PC-3 (cell line): ENCODE measurements at regions not wholly inside any gene's neighbourhood (a gene's known extent, or its start where the extent isn't known, plus 50 kb on each side); places are given as distances from the start of the nearest gene placed in this dataset.

Source experiments
- ATAC-seq: fragments of 200-7000 bp; cut with Tn5 transposase; 2 replicates; pipeline ENCODE4 v1.9.1; 2020; ENCODE audit warnings: mild to moderate bottlenecking, moderate library complexity
- BruUV-seq: library from RNA; stranded (reverse); fragments of 400-500 nt; replicated peaks from 2 replicates; lab custom pipeline; 2021; lab: Mats Ljungman, UMichigan
- CTCF ChIA-PET: fragments of 300-600 bp; sonication (Branson Sonifier 250); formaldehyde crosslinking; loops from one replicate; lab custom pipeline; 2022; ENCODE audit warnings: antibody characterized with exemption; lab: Charles Lee
- POLR2A ChIA-PET: fragments of 300-600 bp; sonication (Branson Sonifier 250); formaldehyde crosslinking; loops from one replicate; lab custom pipeline; 2022; ENCODE audit warnings: antibody characterized with exemption; ENCODE audit not compliant: unreplicated experiment; lab: Charles Lee
- DNase-seq: peaks from one replicate; pipeline ENCODE4 v3.0.0-alpha.2; 2015
- H2AFZ ChIP-seq: fragments of 300-600 bp; sonication (generic); 2 replicates; pipeline ENCODE4 v1.6.0; 2016; ENCODE audit warnings: antibody characterized with exemption, low read length
- H3F3A ChIP-seq: fragments of 300-600 bp; sonication (generic); one replicate; pipeline ENCODE4 v1.6.0; 2017; ENCODE audit warnings: antibody characterized with exemption, low read length, control low read depth, mild to moderate bottlenecking; ENCODE audit not compliant: unreplicated experiment
- H3K27ac ChIP-seq: fragments of 300-600 bp; sonication (generic); 2 replicates; pipeline ENCODE4 v1.5.1; 2016; ENCODE audit warnings: mild to moderate bottlenecking, low read length
- H3K27me3 ChIP-seq: fragments of 300-600 bp; sonication (generic); 2 replicates; pipeline ENCODE4 v1.6.1; 2016; ENCODE audit warnings: low read length, mixed read lengths
- H3K36me3 ChIP-seq: fragments of 300-600 bp; sonication (generic); 2 replicates; pipeline ENCODE4 v1.6.1; 2016; ENCODE audit warnings: low read depth, mixed run types, low read length, mixed read lengths
- H3K4me1 ChIP-seq: fragments of 300-600 bp; sonication (generic); 2 replicates; pipeline ENCODE4 v1.5.1; 2016; ENCODE audit warnings: low read length; ENCODE audit not compliant: insufficient read depth
- H3K4me2 ChIP-seq: fragments of 300-600 bp; sonication (generic); 2 replicates; pipeline ENCODE4 v1.6.0; 2016; ENCODE audit warnings: low read length
- H3K4me3 ChIP-seq: fragments of 300-600 bp; sonication (generic); 2 replicates; pipeline ENCODE4 v1.5.1; 2016; ENCODE audit warnings: mild to moderate bottlenecking, low read length, mixed read lengths
- H3K79me2 ChIP-seq: fragments of 300-600 bp; sonication (generic); 2 replicates; pipeline ENCODE4 v1.6.1; 2017; ENCODE audit warnings: low read length, mixed read lengths
- H3K9ac ChIP-seq: fragments of 300-600 bp; sonication (generic); 2 replicates; pipeline ENCODE4 v1.6.0; 2016; ENCODE audit warnings: mild to moderate bottlenecking, low read length
- H3K9me2 ChIP-seq: fragments of 300-600 bp; sonication (generic); replicated peaks from 2 replicates; pipeline ENCODE4 v1.6.1; 2016; ENCODE audit warnings: mixed run types, low read length, mixed read lengths
- H3K9me3 ChIP-seq: fragments of 300-600 bp; sonication (generic); 2 replicates; pipeline ENCODE4 v1.6.1; 2016; ENCODE audit warnings: low read length, mixed read lengths
- H4K20me1 ChIP-seq: fragments of 300-600 bp; sonication (generic); 2 replicates; pipeline ENCODE4 v1.6.1; 2016; ENCODE audit warnings: low read length, mixed read lengths
- CTCF ChIP-seq: fragments of 300-600 bp; sonication (generic); conservative IDR thresholded peaks from 2 replicates; pipeline ENCODE4 v1.5.1; 2017; ENCODE audit warnings: antibody characterized with exemption, low read depth, mild to moderate bottlenecking, low read length
- EZH2 ChIP-seq: fragments of 300-600 bp; sonication (generic); IDR thresholded peaks from one replicate; pipeline ENCODE4 v1.6.1; 2017; ENCODE audit warnings: antibody characterized with exemption, mild to moderate bottlenecking, low read length; ENCODE audit not compliant: unreplicated experiment
- EZH2phosphoT487 ChIP-seq: fragments of 300-600 bp; sonication (generic); IDR thresholded peaks from 2 replicates; pipeline ENCODE4 v1.6.1; 2018; ENCODE audit warnings: mild to moderate bottlenecking, antibody characterized with exemption, low read length, borderline replicate concordance
- intact Hi-C: fragments of 100-400 bp; cut with micrococcal nuclease; formaldehyde crosslinking; loops from 2 replicates; pipeline ENCODE4 v1.9.0; 2023

- TF ChIP-seq CTCF (no peak), EZH2 (no peak), EZH2phosphoT487 (no peak)
Measured at GRCh38 chr14:101019990-101020710, 116.6 kb upstream of the RTL1 start.

GRCh38 chr14:101020834-101021370 is 117.4 kb upstream of the RTL1 start:
- no peaks in the 10 kb centered on the region for H3K9me3 ChIP-seq
- intact Hi-C loops, result no loop called here
- ChIA-PET CTCF (no interaction called here), POLR2A (no interaction called here)
- no peak overlapping the region for H2AFZ ChIP-seq
- no peaks in the 10 kb centered on the region for H3K9me2 ChIP-seq
- no peaks in the 10 kb centered on the region for H3K79me2 ChIP-seq
- no peak for TF ChIP-seq CTCF
- TF ChIP-seq EZH2phosphoT487, result no peak
- TF ChIP-seq EZH2, result no peak
- no peak overlapping the region for H3K27ac ChIP-seq
- no peak overlapping the region for H3K4me3 ChIP-seq
- H3K4me2 ChIP-seq, result no peak overlapping the region
- no peak for ATAC-seq
- no peaks in the 10 kb centered on the region for H3F3A ChIP-seq
- no peaks in the 10 kb centered on the region for H4K20me1 ChIP-seq
- no peak overlapping the region for H3K9ac ChIP-seq
- no peaks in the 10 kb centered on the region for H3K36me3 ChIP-seq
- BruUV-seq, result no TSS peak
- DNase-seq, result no peak
- no peaks in the 10 kb centered on the region for H3K4me1 ChIP-seq
- H3K27me3 ChIP-seq, result no peaks in the 10 kb centered on the region

More at GRCh38 chr14:101019990-101020710, 116.6 kb upstream of the RTL1 start:
- no TSS peak for BruUV-seq
- no peaks in the 10 kb centered on the region for H3K27me3 ChIP-seq
- H3K9ac ChIP-seq, result no peak overlapping the region
- H3K9me3 ChIP-seq, result no peaks in the 10 kb centered on the region
- H3K4me1 ChIP-seq, result no peaks in the 10 kb centered on the region
- intact Hi-C loops, result no loop called here
- ATAC-seq (no peak), DNase-seq (no peak)
- H3F3A ChIP-seq, result no peaks in the 10 kb centered on the region
- no peaks in the 10 kb centered on the region for H3K79me2 ChIP-seq
- no peak overlapping the region for H3K4me2 ChIP-seq
- H3K4me3 ChIP-seq, result no peak overlapping the region
- H3K9me2 ChIP-seq, result no peaks in the 10 kb centered on the region
- ChIA-PET POLR2A (no interaction called here), CTCF (no interaction called here)
- H3K27ac ChIP-seq, result no peak overlapping the region
- no peaks in the 10 kb centered on the region for H3K36me3 ChIP-seq
- no peaks in the 10 kb centered on the region for H4K20me1 ChIP-seq
- no peak overlapping the region for H2AFZ ChIP-seq

GRCh38 chr14:101022121-101022520 is 118.6 kb upstream of the RTL1 start:
- TF ChIP-seq CTCF (no peak), EZH2 (no peak), EZH2phosphoT487 (no peak)
- no peaks in the 10 kb centered on the region for H3K4me1 ChIP-seq
- POLR2A ChIA-PET, result no interaction called here

More at GRCh38 chr14:101022121-101022520, 118.6 kb upstream of the RTL1 start:
- no peak overlapping the region for H3K4me3 ChIP-seq
- H3K9me2 ChIP-seq, result no peaks in the 10 kb centered on the region
- DNase-seq (no peak), ATAC-seq (no peak)
- no peak overlapping the region for H3K4me2 ChIP-seq
- H3F3A ChIP-seq, result no peaks in the 10 kb centered on the region
- no TSS peak for BruUV-seq
- no peak overlapping the region for H3K27ac ChIP-seq
- H3K36me3 ChIP-seq, result no peaks in the 10 kb centered on the region
- H4K20me1 ChIP-seq, result no peaks in the 10 kb centered on the region
- H3K9ac ChIP-seq, result no peak overlapping the region
- no peaks in the 10 kb centered on the region for H3K9me3 ChIP-seq
- CTCF ChIA-PET, result no interaction called here
- no peak overlapping the region for H2AFZ ChIP-seq
- H3K79me2 ChIP-seq, result no peaks in the 10 kb centered on the region
- intact Hi-C loops, result no loop called here
- H3K27me3 ChIP-seq, result no peaks in the 10 kb centered on the region
